ENCODE measurements at regions not wholly inside any gene's neighbourhood (a gene's known extent, or its start where the extent isn't known, plus 50 kb on each side); places are given as distances from the start of the nearest gene placed in this dataset. TPM values are rescaled to one million over a fixed set of nuclear protein-coding genes. Genes with fewer than 3 reads are reported as not detected.

DNA sequence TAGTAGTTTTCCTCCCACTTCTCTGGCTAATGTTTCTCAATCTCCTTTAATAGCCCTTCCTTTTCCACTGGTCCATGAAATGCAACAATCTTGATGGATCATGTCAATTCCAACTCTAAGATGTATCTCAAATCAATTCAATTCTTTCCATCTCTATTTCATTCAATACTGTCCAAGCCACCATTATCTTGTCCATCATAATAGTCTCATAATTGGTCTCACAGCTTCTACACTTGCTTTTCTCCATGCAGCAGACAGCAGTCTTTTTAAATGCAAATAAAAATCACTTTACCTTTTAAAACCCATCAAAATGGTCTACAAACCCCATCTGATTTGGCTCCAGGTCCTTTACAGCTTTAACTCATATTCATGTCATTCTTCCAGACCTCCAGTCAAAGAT lies 226.6 kb downstream of the EPHA4 start:
- H3K9me3 Mint-ChIP-seq (ENCODE audit: low read depth), result no peaks in the 10 kb centered on the region
- H3K4me1 Mint-ChIP-seq, result no peaks in the 10 kb centered on the region
- intact Hi-C loops (cut with DNase I, micrococcal nuclease), result no loop called here
- CTCF ChIA-PET, result no interaction called here
- peaks cover 7% of the 10 kb centered on the region for H3K27me3 Mint-ChIP-seq
- H3K36me3 Mint-ChIP-seq (ENCODE audit: low read depth), result no peaks in the 10 kb centered on the region
- DNase-seq (no peak), ATAC-seq (no peak)
- no peak overlapping the region for H3K27ac Mint-ChIP-seq
- H3K4me3 Mint-ChIP-seq, result no peak overlapping the region
- POLR2A ChIA-PET, result no interaction called here

GRCh38 chr2:221346411-221346810 lies 225.7 kb downstream of the EPHA4 start:
- ChIA-PET POLR2A (no interaction called here), CTCF (no interaction called here)
- H3K27me3 Mint-ChIP-seq, result peaks cover 7% of the 10 kb centered on the region
- DNase-seq (no peak), ATAC-seq (no peak)
- intact Hi-C loops (cut with DNase I, micrococcal nuclease), result no loop called here
- H3K4me1 Mint-ChIP-seq, result no peaks in the 10 kb centered on the region
- H3K27ac Mint-ChIP-seq, result no peak overlapping the region
- no peaks in the 10 kb centered on the region for H3K36me3 Mint-ChIP-seq (ENCODE audit: low read depth)
- no peak overlapping the region for H3K4me3 Mint-ChIP-seq
- H3K9me3 Mint-ChIP-seq (ENCODE audit: low read depth), result no peaks in the 10 kb centered on the region

- Mint-ChIP-seq H3K9me3 (ENCODE audit: low read depth) (no peaks in the 10 kb centered on the region), H3K27ac (no peak overlapping the region), H3K27me3 (peaks cover 9% of the 10 kb centered on the region), H3K4me3 (no peak overlapping the region), H3K4me1 (no peaks in the 10 kb centered on the region), H3K36me3 (ENCODE audit: low read depth) (no peaks in the 10 kb centered on the region)
- ATAC-seq (no peak), DNase-seq (no peak)
- ChIA-PET POLR2A (no interaction called here), CTCF (no interaction called here)
- intact Hi-C loops (cut with DNase I, micrococcal nuclease), result no loop called here
These were observed 224.6 kb downstream of the EPHA4 start for GRCh38 chr2:221347471-221347870.

GRCh38 chr2:221350616-221351015 lies 221.5 kb downstream of the EPHA4 start:
- DNase-seq, result no peak
- ATAC-seq, result no peak
- no peak overlapping the region for H3K27ac Mint-ChIP-seq
- no peaks in the 10 kb centered on the region for H3K9me3 Mint-ChIP-seq (ENCODE audit: low read depth)
- ChIA-PET CTCF (interaction anchor here (0.7 kb wide), 1 partner anchor 11 kb away, joined by 3 read pairs; no protein-coding TSS in a partner anchor), POLR2A (no interaction called here)
- H3K27me3 Mint-ChIP-seq, result peaks cover 6% of the 10 kb centered on the region
- no peak overlapping the region for H3K4me3 Mint-ChIP-seq
- no peaks in the 10 kb centered on the region for H3K4me1 Mint-ChIP-seq
- intact Hi-C loops (cut with DNase I, micrococcal nuclease), result no loop called here
- no peaks in the 10 kb centered on the region for H3K36me3 Mint-ChIP-seq (ENCODE audit: low read depth)

- Mint-ChIP-seq H3K9me3 (ENCODE audit: low read depth) (no peaks in the 10 kb centered on the region), H3K27ac (no peak overlapping the region), H3K4me1 (no peaks in the 10 kb centered on the region), H3K4me3 (no peak overlapping the region), H3K36me3 (ENCODE audit: low read depth) (no peaks in the 10 kb centered on the region), H3K27me3 (peaks cover 6% of the 10 kb centered on the region)
- POLR2A ChIA-PET, result no interaction called here
- ATAC-seq (no peak), DNase-seq (no peak)
- intact Hi-C loops (cut with DNase I, micrococcal nuclease), result no loop called here
- CTCF ChIA-PET, result no interaction called here
These were observed 218.9 kb downstream of the EPHA4 start for GRCh38 chr2:221353201-221353600.

- ChIA-PET POLR2A (no interaction called here), CTCF (no interaction called here)
- ATAC-seq (no peak), DNase-seq (no peak)
- no peaks in the 10 kb centered on the region for H3K27me3 Mint-ChIP-seq
- H3K9me3 Mint-ChIP-seq (ENCODE audit: low read depth), result no peaks in the 10 kb centered on the region
- H3K4me1 Mint-ChIP-seq, result no peaks in the 10 kb centered on the region
- H3K27ac Mint-ChIP-seq, result no peak overlapping the region
- intact Hi-C loops (cut with DNase I, micrococcal nuclease), result no loop called here
- no peak overlapping the region for H3K4me3 Mint-ChIP-seq
- H3K36me3 Mint-ChIP-seq (ENCODE audit: low read depth), result no peaks in the 10 kb centered on the region
These were observed 211.8 kb downstream of the EPHA4 start for GRCh38 chr2:221360312-221360711.

DNA sequence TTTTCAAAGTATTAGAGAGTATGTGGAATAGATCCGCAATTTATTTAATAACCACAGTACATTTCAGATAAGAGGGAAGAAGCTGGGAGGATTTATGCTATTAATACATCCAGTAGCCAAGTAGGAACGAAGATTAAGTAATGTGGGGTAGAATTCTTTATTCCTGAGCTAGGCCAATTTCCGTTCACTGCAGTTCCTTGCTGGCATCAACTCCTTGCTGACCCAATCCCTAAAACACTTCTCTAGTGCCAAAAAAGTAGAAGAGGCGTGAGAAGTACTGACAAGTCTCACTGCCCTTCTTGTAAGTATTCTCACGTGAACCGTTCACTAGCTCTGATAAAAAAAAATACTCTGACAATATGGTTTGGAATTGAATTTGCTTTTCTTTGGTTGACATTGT lies 211.4 kb downstream of the EPHA4 start:
- ChIA-PET CTCF (interaction anchor here (0.6 kb wide), 1 partner anchor 274 kb away, joined by 3 read pairs; no protein-coding TSS in a partner anchor), POLR2A (no interaction called here)
- no peaks in the 10 kb centered on the region for H3K36me3 Mint-ChIP-seq (ENCODE audit: low read depth)
- DNase-seq (no peak), ATAC-seq (no peak)
- no peaks in the 10 kb centered on the region for H3K9me3 Mint-ChIP-seq (ENCODE audit: low read depth)
- H3K4me3 Mint-ChIP-seq, result no peak overlapping the region
- no peak overlapping the region for H3K27ac Mint-ChIP-seq
- intact Hi-C loops (cut with DNase I, micrococcal nuclease), result no loop called here
- no peaks in the 10 kb centered on the region for H3K4me1 Mint-ChIP-seq
- no peaks in the 10 kb centered on the region for H3K27me3 Mint-ChIP-seq

DNA sequence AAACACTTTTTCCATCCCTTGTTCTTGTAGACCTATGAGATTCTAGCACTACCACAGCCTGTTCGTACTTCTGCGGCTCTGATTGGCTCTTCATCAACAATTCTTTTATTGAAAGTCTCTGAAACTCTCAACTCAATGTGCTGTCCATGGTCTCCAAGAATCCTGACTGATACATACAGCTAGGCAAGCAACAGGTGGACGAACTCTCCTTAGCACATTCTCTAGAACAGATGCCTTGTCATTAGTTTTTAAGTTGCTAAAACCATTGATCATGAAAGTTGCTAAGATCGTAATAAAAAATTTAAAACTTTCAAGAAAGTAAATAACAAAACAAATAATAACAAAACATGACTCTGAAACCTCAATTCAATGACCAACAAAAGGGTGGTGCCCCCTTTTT lies 210.5 kb downstream of the EPHA4 start:
- intact Hi-C loops (cut with DNase I, micrococcal nuclease), result no loop called here
- no peaks in the 10 kb centered on the region for H3K4me1 Mint-ChIP-seq
- DNase-seq (no peak), ATAC-seq (no peak)
- H3K27me3 Mint-ChIP-seq, result no peaks in the 10 kb centered on the region
- H3K4me3 Mint-ChIP-seq, result no peak overlapping the region
- ChIA-PET POLR2A (no interaction called here), CTCF (no interaction called here)
- no peaks in the 10 kb centered on the region for H3K36me3 Mint-ChIP-seq (ENCODE audit: low read depth)
- H3K27ac Mint-ChIP-seq, result no peak overlapping the region
- no peaks in the 10 kb centered on the region for H3K9me3 Mint-ChIP-seq (ENCODE audit: low read depth)

- H3K4me3 Mint-ChIP-seq, result no peak overlapping the region
- POLR2A ChIA-PET, result no interaction called here
- DNase-seq (no peak), ATAC-seq (no peak)
- peaks cover 2% of the 10 kb centered on the region for H3K27me3 Mint-ChIP-seq
- CTCF ChIA-PET, result no interaction called here
- H3K27ac Mint-ChIP-seq, result no peak overlapping the region
- intact Hi-C loops (cut with DNase I, micrococcal nuclease), result no loop called here
- H3K4me1 Mint-ChIP-seq, result no peaks in the 10 kb centered on the region
- no peaks in the 10 kb centered on the region for H3K9me3 Mint-ChIP-seq (ENCODE audit: low read depth)
- no peaks in the 10 kb centered on the region for H3K36me3 Mint-ChIP-seq (ENCODE audit: low read depth)
These were observed 207.4 kb downstream of the EPHA4 start for GRCh38 chr2:221364672-221365071.

Small RNAs in the stretch of these regions (microRNA-seq; reads per million reads assigned to microRNA genes)
- not detected for gene MIR4268 (ENCODE audit: borderline replicate concordance)
